ENCODE measurements at regions not wholly inside any gene's neighbourhood (a gene's known extent, or its start where the extent isn't known, plus 50 kb on each side); places are given as distances from the start of the nearest gene placed in this dataset.

DNA sequence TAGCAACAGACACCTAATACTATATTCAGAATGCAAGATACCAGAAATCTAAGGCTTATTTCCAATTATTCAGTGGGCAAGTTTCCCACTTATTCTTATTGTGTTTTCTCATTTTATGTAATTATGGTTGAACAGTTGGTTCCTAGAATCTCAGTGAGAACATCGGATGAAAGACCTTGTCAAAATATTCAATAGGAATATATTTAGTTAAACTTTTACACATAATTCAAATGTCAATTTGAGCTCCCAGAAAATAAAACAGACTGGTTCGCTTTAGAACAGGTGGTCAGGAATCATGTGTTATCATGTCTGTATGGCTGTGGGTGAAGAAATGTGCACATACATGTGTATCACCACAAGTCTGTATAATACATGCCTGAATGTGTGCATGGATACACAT, 447.8 kb downstream of the MED10 start:
- no peak for DNase-seq

DNA sequence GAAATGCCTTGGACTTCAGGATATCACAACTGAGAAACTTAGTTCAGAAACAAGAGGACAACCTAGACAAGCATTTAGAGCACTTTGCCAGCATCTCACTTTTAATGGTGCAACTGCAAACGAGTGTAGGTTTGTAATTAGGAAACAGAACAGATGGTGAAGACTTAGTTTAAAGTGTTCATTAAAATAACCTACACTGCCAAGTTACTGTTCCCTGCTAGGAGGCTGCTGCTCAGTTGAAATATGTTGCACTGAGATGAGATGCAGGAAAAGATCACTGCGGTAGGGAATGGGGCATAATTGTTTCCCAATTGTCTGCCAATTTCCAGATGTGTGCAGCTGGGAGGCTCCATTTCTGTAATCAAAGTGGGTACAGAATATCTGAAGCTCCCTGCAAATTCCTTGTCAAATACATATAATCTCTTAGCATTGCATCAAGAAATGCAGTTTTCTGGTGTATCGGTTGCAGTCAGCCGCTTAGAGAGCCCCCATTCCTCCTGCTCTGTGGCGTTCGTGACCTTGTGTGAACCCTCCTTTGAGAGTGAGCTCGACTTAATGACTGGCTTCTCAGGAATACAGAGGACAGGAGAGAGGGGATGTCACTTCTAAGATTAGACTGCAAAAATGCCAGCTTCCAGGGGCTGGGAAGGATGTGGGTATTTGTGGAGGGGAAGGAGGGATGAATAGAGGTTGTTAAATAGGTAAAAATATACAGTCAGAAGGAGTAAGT, 448.9 kb downstream of the MED10 start:
- DNase-seq: no peak

DNA sequence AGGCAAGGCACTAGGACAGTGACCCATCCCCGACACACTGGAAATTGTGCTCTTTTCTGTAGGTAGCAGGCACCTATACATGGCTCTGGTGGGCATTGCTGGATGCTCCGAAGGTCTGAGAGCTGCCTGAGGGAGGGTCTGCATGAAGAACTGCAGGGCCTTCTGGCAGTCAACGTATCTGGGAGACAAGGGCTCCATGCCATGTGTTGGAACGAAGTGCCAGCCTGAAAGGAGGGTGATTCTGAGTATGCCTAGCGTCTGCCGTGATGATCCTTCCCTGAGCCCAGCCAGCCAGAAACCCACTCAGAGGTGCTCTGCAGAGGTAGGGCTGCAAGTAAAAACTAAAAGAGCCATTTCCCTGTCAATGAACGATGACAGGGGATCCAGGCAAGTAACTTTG, 453.2 kb downstream of the MED10 start:
- DNase-seq: no peak

DNA sequence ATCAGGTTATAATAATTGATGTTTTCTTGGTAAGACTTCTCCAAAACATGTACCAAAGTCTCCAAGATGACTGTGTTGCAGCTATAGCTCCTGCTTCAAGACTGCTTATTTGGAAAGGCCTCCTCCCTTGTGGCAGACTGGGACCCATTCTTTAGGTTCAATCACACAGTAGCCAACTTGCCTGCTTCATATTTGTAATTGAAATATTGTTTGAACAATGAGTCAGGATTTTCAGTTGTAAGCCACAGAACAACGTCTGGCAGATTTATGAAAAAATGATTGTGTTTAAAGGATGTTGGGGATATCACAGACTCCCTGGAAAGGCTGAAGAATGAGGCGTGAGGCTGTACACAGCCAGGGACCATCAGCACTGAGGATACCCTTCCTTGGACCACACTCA, 458.9 kb downstream of the MED10 start:
- no peak for DNase-seq

DNA sequence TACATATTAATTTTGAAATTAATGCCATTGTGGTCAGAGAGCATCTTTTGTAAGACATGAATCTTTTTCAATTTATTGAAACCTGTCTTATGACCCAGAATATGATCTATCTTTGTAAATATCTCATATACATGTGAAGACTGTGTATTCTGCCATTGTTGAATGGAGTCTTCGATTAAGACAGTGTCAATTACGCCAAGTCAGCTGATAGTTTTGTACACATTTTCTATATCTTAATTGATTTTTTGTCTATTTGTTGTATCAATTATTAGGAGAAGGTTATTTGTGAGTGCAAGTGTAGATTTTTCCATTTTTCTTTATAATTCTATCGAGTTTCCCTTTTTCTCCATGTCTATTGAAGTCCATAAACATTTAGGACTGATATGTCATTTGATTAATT, 471.6 kb downstream of the MED10 start:
- DNase-seq: no peak

DNA sequence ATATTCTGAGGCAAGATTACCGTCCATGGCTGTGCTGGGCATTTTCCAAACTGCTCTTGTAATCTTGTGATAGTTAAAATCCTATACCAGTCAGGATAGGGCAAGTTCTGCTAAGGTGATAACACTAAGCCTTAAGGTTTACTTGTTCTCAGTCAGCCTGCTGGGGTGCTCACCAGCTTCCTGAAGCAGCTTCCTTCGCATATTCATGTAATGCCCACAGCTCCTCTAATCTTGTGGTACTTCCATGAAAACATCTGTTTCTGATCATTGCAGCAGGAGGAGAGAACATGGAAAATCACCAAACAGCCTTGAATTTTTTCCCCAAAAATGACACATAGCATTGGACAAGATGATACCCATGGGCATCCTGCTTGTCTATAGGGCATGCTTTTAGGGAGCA, 473.2 kb downstream of the MED10 start:
- no peak for DNase-seq

DNA sequence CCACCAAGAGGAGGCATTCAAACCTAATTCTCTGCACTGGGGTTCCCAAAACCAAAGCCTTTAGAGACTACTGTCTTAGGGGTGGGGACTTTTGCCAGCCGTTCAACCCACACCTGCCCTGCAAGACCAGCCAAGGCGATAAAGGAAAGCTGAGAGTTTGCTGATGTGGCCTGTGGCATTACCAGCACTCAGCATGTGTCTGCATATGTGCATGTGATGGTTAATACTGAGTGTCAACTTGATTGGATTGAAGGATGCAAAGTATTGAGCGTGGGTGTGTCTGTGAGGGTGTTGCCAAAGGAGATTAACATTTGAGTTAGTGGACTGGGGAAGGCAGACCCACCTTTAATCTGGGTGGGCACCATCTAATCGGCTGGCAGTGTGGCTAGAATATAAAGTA, 474.2 kb downstream of the MED10 start:
- no peak for DNase-seq

DNA sequence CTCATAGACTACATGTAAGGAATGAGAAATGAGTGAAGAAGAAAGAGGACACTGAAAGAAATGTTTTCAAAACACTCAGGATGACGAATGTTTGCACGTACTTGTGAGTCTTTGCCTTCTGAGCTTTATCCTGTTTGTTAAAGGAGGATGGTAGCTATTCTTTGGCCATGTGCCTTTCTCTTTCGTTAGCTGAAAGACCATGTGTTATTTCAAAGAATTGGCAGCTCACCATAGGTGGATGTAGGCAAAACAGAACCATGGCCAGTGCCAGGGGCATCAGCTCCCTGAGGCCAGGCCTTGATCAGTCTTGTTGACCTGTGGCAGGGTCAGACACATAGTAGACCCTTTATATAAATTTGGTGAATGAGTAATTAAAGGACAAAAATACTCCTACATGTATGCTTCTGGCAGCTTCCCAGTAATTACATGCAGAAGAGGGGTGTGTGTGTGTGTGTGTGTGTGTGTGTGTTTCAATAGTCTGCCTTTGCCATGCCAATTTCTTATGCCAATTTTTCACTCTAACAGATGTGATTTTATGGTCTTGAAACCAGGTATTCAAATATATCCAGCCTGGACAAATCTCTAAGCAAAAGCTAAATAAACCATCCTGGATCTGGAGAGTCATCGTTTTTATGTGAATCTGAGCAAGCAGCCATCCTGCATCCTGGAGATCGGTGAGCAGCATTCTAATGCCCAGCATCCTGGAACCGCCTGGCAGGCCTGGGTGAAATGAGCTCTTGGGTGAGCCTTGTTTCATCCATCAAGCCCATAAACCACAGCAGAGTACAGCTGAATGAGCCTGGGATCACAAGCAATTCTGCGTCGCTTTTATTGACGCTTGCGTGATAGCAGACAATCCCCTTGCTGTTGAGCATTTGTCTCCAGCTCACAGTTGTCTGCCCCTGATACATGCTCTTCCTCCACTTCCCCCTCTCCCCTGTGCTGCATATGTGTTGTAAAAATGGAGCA, 475.4 kb downstream of the MED10 start:
- no peak for DNase-seq

DNA sequence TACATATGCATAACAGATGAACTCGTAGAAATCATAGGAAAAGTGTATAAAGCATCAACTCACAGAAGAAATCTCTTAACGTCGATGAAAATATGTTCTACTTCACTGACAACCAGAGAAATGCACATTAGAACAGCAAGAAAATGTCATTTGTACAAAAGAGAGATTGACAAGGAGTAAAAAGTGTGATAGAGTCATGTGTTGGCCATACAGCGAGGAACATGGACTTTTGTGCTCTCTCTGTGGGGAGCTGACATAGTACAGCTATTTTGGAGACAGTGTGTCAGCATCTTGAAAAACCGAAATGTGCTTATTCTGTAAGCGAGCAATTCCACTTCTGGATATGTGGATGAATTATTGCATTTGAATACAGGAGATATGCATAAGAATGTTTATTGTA, 477.9 kb downstream of the ICE1 start:
- DNase-seq: no peak

DNA sequence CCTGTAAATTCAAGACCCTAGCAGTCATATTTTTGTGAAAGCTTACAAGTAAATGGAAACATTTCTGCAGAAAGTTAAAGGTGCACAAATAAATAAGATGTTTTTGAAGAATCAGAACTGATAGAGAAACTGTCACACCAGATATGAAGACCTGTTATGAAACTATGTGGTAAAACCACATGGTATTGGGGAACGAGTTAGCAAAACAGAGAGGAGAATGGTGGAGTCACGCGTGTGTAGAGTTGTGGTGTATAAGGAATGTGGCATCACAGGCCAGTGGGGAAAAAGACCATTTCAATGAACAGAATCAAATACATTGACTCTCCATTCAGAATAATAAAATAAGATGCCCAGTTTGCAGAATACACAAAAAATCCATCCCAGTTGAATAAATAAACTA, 477.2 kb downstream of the ICE1 start:
- no peak for DNase-seq

DNA sequence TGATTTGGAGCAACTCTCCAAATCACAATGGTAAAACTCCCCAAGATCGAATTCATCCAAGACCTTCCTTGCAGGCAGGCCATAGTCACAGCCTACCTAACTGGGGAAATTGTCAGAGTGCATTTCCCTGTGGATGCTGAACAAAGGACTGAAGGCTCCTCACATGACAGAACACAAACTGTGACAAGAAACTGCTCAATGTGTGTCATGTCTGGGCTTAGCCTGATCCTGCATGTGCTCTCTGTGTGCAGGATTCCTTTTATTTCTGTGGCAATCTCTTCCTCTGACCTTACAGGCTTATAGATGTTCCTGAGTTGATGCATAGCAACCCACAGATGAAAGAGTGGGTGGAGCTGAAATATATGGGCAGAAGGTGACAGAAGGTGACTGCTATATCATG, 465.8 kb downstream of the ICE1 start:
- DNase-seq: no peak

DNA sequence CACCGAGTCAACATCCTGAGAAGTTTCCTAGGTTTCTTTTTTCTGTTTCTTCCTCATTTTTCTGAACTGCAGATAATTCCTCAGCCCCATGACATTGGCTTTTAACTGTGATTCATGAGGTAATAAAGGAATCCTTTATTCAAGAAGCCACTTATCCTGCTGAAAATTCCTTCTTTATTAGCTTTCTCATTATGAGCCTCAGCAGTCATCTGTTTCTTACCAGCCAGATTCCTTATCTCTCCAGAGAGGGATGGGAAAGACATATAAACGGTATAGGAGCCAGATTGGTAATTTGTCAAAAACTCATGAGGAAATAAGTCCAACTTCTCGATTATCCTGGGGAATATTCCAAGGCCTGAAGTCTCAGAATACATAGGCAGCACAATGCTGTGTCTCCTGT, 465.4 kb downstream of the ICE1 start:
- DNase-seq: no peak

DNA sequence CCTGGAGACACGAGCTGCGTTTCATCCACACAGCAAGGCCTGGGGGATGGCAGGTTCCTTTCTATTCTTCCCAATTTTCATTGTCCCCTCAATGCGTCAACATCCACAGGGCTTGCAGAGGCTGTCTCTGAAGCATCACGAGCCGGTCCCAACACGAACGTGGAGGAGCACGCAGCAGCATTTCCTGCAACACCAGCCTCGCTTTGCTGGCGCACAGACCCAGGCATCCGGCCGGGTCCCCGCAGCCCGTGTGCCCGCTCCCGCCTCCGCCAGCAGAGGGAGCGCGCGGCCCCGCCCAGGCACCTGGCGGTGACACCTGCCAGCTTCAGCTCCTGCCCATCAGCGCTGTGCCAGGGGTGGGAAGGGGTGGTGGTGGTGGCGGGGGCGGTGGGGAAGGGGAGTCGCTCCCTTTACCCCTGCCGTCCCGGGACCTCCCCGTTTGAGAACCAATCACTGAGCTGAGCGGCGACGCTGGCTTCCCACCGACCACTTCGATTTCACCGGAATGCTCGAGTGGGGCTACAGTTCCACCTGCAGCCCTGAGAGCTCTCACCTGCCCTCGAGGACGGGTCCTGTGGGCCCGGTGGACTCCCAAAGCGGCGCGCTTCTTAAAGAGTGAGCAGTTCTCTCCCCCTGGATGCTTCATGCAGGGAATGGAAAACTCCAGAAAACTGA, 464.5 kb downstream of the ICE1 start:
- DNase-seq: peak; percentile 11

DNA sequence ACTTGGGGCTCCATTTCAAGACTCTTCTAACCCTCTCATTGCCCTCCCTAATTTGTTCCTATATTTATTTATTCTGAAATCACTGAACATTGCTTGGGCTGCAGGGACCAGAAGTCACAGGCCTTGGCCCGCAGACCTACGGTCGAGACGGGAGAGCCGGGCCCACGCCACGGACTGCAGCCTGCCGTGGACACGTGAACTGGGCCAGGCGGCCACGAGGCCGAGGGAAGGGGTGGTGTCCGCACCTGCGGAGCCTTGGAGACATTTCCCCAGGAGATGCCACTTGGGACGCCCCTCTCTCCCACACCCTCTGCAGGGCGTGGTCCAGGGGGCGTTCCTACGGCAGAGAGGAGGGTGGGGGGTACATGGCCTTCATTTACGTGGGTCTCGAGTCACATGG, 463.9 kb downstream of the ICE1 start:
- no peak for DNase-seq

DNA sequence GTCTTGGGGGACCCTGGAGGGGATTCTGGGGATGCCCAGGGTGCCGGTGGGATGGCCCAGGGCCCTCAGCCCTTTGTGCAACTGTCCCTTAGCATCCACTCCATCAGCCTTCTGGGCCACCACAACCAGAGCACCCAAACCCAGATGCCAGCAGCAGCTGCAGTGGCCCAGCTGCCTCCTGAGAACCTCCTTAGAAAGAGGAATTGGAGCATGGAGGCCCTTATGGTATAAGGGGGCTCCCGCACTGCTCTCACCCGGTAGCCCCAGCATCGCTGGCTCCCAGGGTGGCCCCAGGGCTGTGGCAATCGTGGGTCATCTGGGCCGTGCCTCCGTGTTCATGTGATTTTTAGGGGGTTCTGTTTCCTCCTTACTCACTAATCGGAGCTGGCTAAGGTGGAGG, 463.3 kb downstream of the ICE1 start:
- DNase-seq: no peak

DNA sequence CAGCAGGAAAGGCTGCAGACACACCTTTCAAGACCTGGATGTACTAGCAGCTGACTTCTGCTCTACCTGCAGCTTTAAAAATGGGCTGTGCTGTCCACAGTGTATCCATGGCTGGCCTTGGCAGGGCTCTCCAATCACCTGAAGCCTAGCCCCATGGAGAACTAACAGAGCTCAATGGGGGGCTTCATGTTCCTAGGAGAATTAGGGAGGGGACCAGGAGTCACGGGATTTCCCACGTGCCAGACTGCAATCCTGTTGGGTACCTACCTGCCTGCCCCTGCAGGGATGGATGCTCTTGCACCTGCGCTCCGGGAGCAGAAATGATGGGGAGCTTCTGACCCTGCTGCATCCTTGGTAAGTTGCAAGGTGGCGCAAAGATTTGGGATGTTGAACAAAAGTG, 462.1 kb downstream of the ICE1 start:
- DNase-seq: no peak

DNA sequence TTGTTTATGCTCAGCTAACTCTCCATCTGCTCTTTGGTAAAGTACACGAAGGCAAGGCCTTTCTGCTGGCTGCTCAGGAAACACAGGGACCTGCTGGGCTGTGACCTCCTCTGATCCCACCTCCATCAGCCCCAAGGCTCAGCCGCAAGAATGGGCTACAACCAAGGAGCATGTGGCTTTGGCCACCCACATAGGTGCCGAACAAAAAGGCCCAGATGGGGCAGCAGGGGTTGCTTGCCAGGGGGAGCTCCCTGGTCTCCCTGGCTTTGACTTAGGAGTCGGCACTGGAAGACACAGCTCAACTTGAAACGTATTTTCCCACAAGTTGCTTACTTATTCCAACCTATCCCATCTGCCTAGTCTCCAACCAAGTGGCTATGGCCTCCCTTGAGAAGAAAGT, 461.1 kb downstream of the ICE1 start:
- DNase-seq: no peak

DNA sequence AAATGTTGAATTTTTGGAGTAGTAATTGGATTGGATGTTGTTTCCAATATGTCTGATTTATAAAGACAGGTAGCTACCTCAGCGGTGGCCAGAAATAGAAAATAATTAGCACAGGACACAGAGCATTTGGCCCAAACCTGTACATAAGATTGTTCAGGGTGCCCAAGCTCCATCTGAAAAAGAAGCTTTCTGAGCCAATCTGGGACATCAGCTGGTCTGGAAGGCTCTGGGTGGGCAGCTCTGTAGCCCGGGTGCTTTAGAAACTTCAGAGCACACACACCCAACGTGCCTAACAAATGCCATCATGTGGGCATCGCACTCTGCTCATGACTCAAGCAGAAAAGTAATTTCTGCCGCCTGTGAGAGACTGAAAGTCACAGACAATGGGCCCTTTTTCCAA, 460.7 kb downstream of the ICE1 start:
- no peak for DNase-seq

DNA sequence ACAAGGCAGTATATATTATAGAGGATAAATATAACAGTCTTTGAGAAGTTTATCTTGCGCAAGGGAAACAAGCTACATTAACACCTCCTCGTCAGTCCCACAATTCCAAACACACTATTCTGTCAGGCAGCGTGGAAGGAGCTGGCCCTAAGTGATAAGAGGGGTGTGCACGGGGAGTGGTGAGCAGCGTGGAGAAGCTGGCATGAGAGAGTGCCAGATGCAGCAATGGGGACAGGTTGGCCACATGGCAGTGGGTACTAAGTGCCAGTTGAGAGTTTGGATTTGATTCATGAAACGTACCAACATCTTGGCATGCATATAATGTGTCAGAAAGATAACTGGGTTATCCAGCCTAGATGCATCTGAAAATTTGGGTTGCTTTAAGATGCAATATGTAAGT, 460.2 kb downstream of the ICE1 start:
- DNase-seq: no peak

DNA sequence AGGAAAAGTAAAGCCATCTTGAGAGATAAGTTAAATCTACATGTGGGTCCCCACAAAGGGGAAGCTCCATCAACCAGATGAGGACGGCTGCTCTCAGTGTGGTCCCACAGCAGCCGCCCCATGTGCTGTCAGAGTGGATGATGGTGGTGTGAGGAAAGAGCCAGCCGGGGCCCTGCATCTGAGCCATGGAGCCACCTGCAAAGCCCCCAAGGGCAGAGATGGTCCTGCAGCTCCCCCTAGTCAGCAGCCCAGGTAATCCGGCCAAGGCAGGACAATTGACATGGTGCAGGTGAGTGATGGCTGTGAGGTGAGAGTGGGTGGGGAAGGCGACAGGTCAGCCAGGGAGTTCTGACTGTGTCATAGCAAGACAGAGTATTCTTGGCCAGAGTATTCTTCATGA, 458.8 kb downstream of the ICE1 start:
- DNase-seq: no peak

DNA sequence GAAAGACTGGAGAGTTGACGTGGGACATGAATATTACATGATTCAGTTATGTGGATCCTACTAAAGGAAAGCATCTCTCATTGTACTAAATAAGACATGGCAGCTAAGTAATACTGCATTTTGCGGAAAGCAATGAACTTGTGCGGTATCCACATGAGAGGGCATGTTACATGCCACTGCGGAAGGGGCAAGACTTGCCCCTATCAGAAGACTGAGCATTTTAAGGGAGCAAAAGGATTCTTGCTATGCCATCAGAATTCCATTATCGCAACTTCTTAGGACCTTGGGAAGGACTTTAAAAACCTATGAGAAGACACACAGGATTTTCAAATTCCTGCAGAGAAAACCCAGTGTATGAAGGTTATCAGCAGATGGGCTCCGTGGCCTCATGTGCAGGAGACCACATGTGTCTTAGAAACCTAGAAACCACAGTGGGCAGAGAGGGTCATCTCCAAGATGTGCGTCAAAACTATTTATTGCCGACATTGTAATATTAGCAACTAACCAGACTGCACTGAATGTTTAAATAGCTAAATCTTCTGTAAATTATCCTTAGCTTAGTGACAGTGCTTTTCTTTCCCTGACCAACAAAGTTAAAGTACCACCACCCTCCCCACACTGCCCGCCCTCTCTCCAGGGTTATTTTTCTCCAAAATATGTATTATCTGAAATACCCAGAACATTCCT, 457.7 kb downstream of the ICE1 start:
- DNase-seq: no peak

DNA sequence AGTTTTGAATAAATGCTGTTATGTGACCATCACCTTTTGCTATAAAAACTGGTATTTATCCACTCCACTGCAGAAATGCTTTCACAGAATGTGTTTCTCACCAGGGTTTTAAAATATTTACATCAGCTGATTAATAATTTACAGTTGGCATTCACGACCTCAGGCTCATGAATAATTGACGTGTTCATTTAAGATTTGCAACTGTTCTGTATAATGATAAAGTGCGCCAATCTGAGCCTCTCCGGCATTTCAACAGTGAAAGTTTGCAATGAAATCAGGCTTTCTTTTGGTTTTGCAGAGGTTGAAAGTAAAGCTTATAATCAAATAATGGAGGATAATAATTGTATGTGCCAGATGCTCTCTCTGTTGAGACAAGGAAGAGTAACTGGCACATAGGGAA, 434.9 kb downstream of the ICE1 start:
- no peak for DNase-seq

DNA sequence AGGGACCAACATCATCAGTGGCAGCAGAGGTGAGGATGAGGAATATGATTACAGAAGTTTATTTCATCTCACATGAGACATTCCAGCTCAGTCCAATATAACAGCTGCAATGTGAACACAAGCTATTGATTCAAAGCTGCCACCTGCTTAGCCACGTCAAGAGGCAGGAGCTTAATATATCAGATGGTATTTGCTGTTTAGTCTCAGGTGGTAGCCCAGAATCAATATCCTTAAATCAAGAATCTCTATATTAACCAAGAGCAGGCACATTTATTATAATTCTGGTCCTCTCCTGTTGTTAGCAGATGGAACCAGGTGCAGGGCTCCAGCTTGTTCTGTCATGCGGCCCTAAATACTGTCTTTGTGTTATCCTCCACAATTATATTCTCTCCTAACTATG, 431.6 kb downstream of the ICE1 start:
- no peak for DNase-seq

Data from CD4-positive, alpha-beta T cell treated with Interleukin-10 for 1 hour (primary cell).